Smooth muscle cell (in vitro differentiated cells): ENCODE measurements at regions not wholly inside any gene's neighbourhood (a gene's known extent, or its start where the extent isn't known, plus 50 kb on each side); places are given as distances from the start of the nearest gene placed in this dataset.

Experiments
- DNase-seq: peaks from one replicate; lab custom pipeline; 2025; ENCODE audit not compliant: unreplicated experiment; lab: John Stamatoyannopoulos, UW
- H2AFZ ChIP-seq: fragments of 200-600 bp; sonication (generic); 2 replicates; pipeline ENCODE4 v1.6.0; 2016; ENCODE audit warnings: antibody characterized with exemption, low read depth, mild to moderate bottlenecking
- H3F3A ChIP-seq: fragments of 200-600 bp; sonication (generic); 2 replicates; pipeline ENCODE4 v1.6.0; 2017; ENCODE audit warnings: antibody characterized with exemption, low read depth
- H3K27ac ChIP-seq: fragments of 200-600 bp; sonication (generic); 2 replicates; pipeline ENCODE4 v1.5.1; 2016; ENCODE audit warnings: low read depth, mild to moderate bottlenecking
- H3K27me3 ChIP-seq: fragments of 200-600 bp; sonication (generic); 2 replicates; pipeline ENCODE4 v1.6.1; 2016; ENCODE audit warnings: low read depth, mild to moderate bottlenecking
- H3K36me3 ChIP-seq: fragments of 200-600 bp; sonication (generic); 2 replicates; pipeline ENCODE4 v1.5.1; 2016; ENCODE audit warnings: low read depth
- H3K4me1 ChIP-seq: fragments of 200-600 bp; sonication (generic); 2 replicates; pipeline ENCODE4 v1.5.1; 2016; ENCODE audit warnings: low read depth
- H3K4me2 ChIP-seq: fragments of 200-600 bp; sonication (generic); 2 replicates; pipeline ENCODE4 v1.6.0; 2016; ENCODE audit warnings: mild to moderate bottlenecking
- H3K4me3 ChIP-seq: fragments of 200-600 bp; sonication (generic); 2 replicates; pipeline ENCODE4 v1.5.1; 2016; ENCODE audit warnings: mild to moderate bottlenecking
- H3K79me2 ChIP-seq: fragments of 200-600 bp; sonication (generic); 2 replicates; pipeline ENCODE4 v1.6.0; 2016; ENCODE audit warnings: low read depth, mild to moderate bottlenecking
- H3K9ac ChIP-seq: fragments of 200-600 bp; sonication (generic); 2 replicates; pipeline ENCODE4 v1.6.0; 2016; ENCODE audit warnings: low read depth
- H3K9me3 ChIP-seq: fragments of 200-600 bp; sonication (generic); replicated peaks from 2 replicates; pipeline ENCODE4 v1.5.1; 2016; ENCODE audit warnings: low read depth
- H4K20me1 ChIP-seq: fragments of 200-600 bp; sonication (generic); 2 replicates; pipeline ENCODE4 v1.6.0; 2016; ENCODE audit warnings: low read depth
- CTCF ChIP-seq: fragments of 200-600 bp; sonication (generic); IDR thresholded peaks from 2 replicates; pipeline ENCODE4 v1.5.1; 2017; ENCODE audit warnings: borderline replicate concordance, mild to moderate bottlenecking, antibody characterized with exemption; ENCODE audit not compliant: insufficient read depth, poor library complexity, severe bottlenecking
- WGBS: methylation state at CpG from one replicate; pipeline ENCODE4 v1.1.7; 2016; ENCODE audit warnings: low lambda C conversion rate; 5-methylcytosine and 5-hydroxymethylcytosine counted together

DNA sequence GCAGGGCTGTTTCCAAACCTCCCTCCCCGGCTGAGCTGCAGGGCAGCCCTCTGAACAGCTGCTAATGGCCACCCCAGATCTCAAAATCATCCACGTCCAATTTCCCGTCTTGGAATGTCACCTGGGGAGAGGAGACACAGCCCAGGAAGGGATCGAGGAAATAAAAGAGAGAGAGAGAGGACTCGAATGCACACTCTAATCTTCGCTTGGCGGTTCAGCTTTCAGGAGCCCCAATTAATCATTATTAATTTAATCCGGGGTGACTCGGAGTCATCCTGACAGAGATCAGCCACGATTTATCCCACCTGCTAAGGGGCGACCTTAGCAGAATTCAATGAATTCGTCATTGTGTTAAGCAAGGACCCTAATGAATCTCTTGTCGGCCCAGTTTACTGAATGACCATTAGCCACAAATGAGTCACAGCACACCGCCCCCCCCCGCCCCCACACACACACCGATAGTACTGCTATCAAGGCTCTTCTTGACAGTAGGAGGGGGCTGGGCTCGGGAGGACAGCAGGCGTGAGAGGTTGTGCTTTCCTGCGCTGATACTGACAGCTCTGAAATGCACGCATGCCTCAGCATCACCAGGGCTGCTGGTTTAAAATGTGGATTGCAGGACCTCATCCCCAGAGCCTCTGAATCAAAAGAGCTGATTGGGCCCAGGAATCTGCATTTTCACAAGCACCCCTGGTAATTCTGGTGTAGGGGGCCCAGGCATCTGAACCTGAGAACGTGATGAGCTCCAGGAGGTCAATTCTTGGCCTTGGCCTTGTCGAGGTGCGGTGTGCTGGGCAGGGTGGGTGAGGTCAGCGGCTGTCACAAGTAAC, 190.0 kb upstream of the CIBAR2 start:
- H3K9ac ChIP-seq = no peak overlapping the region
- no peak for DNase-seq
- H3F3A ChIP-seq = no peaks in the 10 kb centered on the region
- H3K79me2 ChIP-seq = no peaks in the 10 kb centered on the region
- H2AFZ ChIP-seq = no peak overlapping the region
- H3K4me3 ChIP-seq = no peak overlapping the region
- no peak for TF ChIP-seq CTCF
- H3K36me3 ChIP-seq = no peaks in the 10 kb centered on the region
- no peaks in the 10 kb centered on the region for H3K27me3 ChIP-seq
- H3K27ac ChIP-seq = no peak overlapping the region
- H3K9me3 ChIP-seq = no peaks in the 10 kb centered on the region
- peaks cover 95% of the 10 kb centered on the region for H4K20me1 ChIP-seq
- peak overlapping the region; percentile 23 for H3K4me2 ChIP-seq
- WGBS = 41% methylated on average over 23 of the region's 24 CpGs
- peaks cover 4% of the 10 kb centered on the region for H3K4me1 ChIP-seq

GRCh38 chr16:85302848-85303353, 190.6 kb upstream of the CIBAR2 start:
- Histone ChIP-seq H3K27ac (no peak overlapping the region), H3K9me3 (no peaks in the 10 kb centered on the region), H3K4me3 (no peak overlapping the region), H3K9ac (no peak overlapping the region), H3K4me2 (peak overlapping the region; percentile 47), H3F3A (no peaks in the 10 kb centered on the region), H3K79me2 (no peaks in the 10 kb centered on the region), H3K4me1 (peaks cover 4% of the 10 kb centered on the region), H4K20me1 (peaks cover 93% of the 10 kb centered on the region), H3K27me3 (no peaks in the 10 kb centered on the region), H2AFZ (no peak overlapping the region), H3K36me3 (no peaks in the 10 kb centered on the region)
- 56% methylated on average over 26 of the region's 26 CpGs for WGBS
- no peak for TF ChIP-seq CTCF
- no peak for DNase-seq

DNA sequence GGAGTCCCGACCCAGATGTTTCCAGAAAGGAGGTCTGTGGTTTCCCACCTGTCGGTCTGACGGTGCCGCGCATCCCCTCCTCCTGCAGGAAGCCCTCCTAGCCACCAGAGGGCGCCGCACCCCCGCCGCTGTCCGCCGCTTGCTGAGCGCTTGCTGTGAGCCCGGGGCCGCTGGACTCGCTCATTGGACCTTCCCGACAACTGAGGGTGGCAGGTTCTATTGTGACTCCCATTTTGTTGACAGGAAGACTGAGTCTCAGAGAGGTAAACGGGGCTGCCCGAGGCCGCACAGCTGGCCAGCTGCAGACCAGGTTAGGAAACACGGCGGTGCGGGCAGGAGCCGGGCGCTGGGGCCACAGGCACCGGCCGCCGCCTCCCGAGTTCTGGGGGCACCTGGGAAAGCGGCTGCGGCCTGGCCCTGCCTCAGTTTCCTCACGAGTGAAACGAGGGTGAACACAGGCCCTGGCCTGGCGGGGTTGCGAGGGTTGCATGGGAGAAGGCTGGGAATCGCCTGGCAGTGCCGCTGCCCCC, 191.1 kb upstream of the CIBAR2 start:
- Histone ChIP-seq H3K4me2 (peak overlapping the region; percentile 47), H4K20me1 (peaks cover 93% of the 10 kb centered on the region), H2AFZ (no peak overlapping the region), H3K4me1 (peaks cover 4% of the 10 kb centered on the region), H3K36me3 (no peaks in the 10 kb centered on the region), H3K9ac (no peak overlapping the region), H3K79me2 (no peaks in the 10 kb centered on the region), H3K27me3 (no peaks in the 10 kb centered on the region), H3K4me3 (no peak overlapping the region), H3F3A (peaks cover 4% of the 10 kb centered on the region), H3K27ac (no peak overlapping the region), H3K9me3 (no peaks in the 10 kb centered on the region)
- 58% methylated on average over 36 of the region's 36 CpGs for WGBS
- DNase-seq = peak; percentile 16
- TF ChIP-seq CTCF = peak; percentile 87
